GM12872 (cell line): ENCODE measurements at regions not wholly inside any gene's neighbourhood (a gene's known extent, or its start where the extent isn't known, plus 50 kb on each side); places are given as distances from the start of the nearest gene placed in this dataset.

ENCODE experiments used
- TF ChIP-seq, protein P1 (sequence below): IDR thresholded peaks from 3 replicates; pipeline ENCODE4 v1.5.1; 2011; ENCODE audit warnings: low read depth, mild to moderate bottlenecking, low read length, moderate library complexity; ENCODE audit not compliant: insufficient read depth

- TF ChIP-seq, protein P1, sequence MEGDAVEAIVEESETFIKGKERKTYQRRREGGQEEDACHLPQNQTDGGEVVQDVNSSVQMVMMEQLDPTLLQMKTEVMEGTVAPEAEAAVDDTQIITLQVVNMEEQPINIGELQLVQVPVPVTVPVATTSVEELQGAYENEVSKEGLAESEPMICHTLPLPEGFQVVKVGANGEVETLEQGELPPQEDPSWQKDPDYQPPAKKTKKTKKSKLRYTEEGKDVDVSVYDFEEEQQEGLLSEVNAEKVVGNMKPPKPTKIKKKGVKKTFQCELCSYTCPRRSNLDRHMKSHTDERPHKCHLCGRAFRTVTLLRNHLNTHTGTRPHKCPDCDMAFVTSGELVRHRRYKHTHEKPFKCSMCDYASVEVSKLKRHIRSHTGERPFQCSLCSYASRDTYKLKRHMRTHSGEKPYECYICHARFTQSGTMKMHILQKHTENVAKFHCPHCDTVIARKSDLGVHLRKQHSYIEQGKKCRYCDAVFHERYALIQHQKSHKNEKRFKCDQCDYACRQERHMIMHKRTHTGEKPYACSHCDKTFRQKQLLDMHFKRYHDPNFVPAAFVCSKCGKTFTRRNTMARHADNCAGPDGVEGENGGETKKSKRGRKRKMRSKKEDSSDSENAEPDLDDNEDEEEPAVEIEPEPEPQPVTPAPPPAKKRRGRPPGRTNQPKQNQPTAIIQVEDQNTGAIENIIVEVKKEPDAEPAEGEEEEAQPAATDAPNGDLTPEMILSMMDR: no peak
These were observed 136.0 kb upstream of the CNR1 start for GRCh38 chr6:88301888-88302768.

DNA sequence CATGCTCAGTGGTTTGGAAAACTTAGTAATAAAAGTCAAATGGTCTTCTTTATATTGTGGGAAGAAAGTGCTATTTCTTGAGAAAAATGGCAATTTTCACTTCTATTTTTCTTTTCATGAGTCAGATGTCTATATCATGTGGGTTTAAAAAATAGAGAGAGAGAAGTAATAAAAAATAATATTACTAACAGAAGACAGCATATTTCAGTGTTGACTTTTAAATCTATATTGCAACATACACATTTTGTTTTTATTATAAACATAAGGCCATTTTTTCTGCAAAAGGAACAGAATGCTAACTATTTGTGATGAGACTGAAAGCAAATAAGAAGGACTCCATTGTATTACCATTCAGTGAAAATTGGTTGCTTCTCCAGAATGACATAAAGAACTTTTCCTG lies 135.1 kb upstream of the CNR1 start:
- TF ChIP-seq, protein P1: no peak

DNA sequence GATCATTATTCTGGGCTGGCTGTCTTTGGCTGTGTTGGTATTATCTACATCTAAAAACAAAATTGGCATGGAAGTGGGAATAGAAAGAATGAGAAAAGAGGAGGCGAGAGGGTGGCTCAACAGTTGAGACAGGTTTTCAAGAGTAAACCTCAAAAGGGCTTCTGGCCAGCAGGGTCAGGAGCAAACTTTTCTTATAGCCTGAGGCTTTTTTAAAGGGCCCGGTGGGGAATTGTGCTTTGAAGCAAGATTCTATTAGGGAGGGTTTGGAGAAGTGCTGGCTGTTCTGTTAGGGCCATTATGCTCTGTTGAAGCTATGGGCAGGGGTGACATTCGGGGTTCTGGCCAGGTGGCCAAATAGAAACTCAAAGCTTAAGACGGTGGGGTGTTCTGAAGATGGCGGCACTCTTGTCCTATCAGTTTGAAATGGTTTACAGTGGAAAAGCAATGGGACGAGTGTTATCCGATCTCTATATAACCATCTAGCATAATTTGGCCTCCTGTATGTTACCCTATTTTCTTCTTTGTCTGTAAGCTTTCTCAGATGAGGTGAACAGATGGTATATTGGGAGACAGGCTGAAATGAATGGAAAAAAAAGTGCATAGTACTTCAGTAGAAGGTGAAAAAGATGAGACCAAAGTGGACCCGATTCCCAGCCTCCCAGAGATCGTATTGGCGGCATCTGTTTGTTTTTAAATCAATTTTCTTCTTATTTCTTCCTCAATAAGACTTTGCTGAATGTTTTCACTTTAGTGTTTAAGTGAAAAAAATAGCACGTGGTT lies 132.1 kb upstream of the CNR1 start:
- TF ChIP-seq, protein P1: no peak

GRCh38 chr6:88296694-88297093 lies 130.5 kb upstream of the CNR1 start:
- TF ChIP-seq, protein P1: no peak

DNA sequence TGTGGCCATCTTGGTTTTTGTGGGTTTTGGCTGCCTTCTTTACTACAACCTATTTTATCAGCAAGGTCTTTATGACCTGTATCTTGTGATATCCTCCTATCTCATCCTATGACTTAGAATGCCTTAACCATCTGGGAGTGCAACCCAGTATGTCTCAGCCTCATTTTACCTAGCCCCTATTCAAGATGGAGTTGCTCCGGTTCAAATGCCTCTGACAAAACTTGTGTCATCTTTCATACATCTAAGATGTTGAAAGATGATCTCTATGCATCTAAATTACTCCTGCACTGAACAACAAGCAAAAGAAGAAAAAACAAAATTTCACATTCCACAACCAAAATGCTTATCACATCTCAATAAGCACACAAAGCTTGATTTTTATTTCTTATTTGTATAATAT lies 129.5 kb upstream of the CNR1 start:
- TF ChIP-seq, protein P1: no peak

GRCh38 chr6:88294702-88295101 lies 128.6 kb upstream of the CNR1 start:
- TF ChIP-seq, protein P1: no peak

DNA sequence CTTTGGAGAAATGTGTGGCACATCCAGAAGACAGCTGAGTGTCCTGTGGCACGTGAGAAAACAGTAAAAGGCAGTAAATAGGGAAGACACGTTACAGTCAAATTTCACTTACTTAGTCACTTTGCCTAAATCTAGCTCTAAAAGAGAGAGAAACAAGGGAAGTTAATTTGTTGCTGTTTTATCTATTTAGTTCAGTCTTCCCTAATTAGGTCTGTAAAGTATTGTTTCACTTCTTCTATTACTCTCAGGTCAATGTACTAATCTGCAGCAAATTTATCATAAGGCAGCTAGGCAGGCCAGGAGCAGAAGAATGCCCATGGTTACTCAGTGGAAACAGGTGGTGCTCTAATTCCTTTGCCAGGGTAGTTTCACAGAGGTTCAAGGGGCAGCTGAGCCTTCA lies 124.3 kb upstream of the CNR1 start:
- TF ChIP-seq, protein P1: no peak
